CD4-positive, alpha-beta T cell (primary cell): ENCODE measurements at regions not wholly inside any gene's neighbourhood (a gene's known extent, or its start where the extent isn't known, plus 50 kb on each side); places are given as distances from the start of the nearest gene placed in this dataset.

Experiments
- ATAC-seq: fragments of 200-7000 bp; cut with Tn5 transposase; one replicate; pipeline ENCODE4 v1.10.0; 2022; ENCODE audit warnings: mild to moderate bottlenecking; ENCODE audit not compliant: poor library complexity
- CTCF ChIA-PET: fragments of 350-600 bp; sonication (Branson Sonifier 250); formaldehyde crosslinking; loops from one replicate; lab custom pipeline; 2021; ENCODE audit warnings: antibody characterized with exemption, inconsistent platforms; lab: Charles Lee
- POLR2A ChIA-PET: fragments of 350-600 bp; sonication (Branson Sonifier 250); formaldehyde crosslinking; loops from one replicate; lab custom pipeline; 2021; ENCODE audit warnings: antibody characterized with exemption, inconsistent platforms; lab: Charles Lee
- DNase-seq, 14 experiments: peaks; one replicate each; pipeline ENCODE4 v3.0.0-alpha.2; 2013 to 2020; ENCODE audit warnings: mixed read lengths in 2 of 14
- H3K27ac ChIP-seq, 2 donors: one replicate each; pipeline versions ENCODE4 v1.5.1 to v1.7.0; 2013; ENCODE audit warnings: low read length in 2 of 2, low read depth in 1 of 2, mild to moderate bottlenecking in 1 of 2
- H3K27me3 ChIP-seq, 2 experiments: 1 replicate in 1 of 2; 2 replicates in 1 of 2; pipeline versions ENCODE4 v1.6.1 to v1.7.0; 2013; ENCODE audit warnings: low read length in 2 of 2, control low read depth in 1 of 2, mild to moderate bottlenecking in 1 of 2, moderate library complexity in 1 of 2; ENCODE audit not compliant: insufficient read depth in 2 of 2, control insufficient read depth in 1 of 2
- H3K36me3 ChIP-seq: one replicate; pipeline ENCODE4 v1.6.1; 2013; ENCODE audit warnings: low read length, control low read depth; ENCODE audit not compliant: insufficient read depth
- H3K4me1 ChIP-seq: one replicate; pipeline ENCODE4 v1.6.1; 2013; ENCODE audit warnings: low read length, control low read depth; ENCODE audit not compliant: insufficient read depth
- H3K4me3 ChIP-seq: one replicate; pipeline ENCODE4 v1.5.1; 2013; ENCODE audit warnings: mild to moderate bottlenecking, low read length, moderate library complexity
- H3K9me3 ChIP-seq, 2 experiments: 1 replicate in 1 of 2; 2 replicates in 1 of 2; pipeline versions ENCODE4 v1.6.1 to v1.7.0; 2013; ENCODE audit warnings: low read length in 2 of 2, mild to moderate bottlenecking in 2 of 2, control low read depth in 1 of 2, moderate library complexity in 1 of 2; ENCODE audit not compliant: control insufficient read depth in 1 of 2, insufficient read depth in 1 of 2
- H3K27ac Mint-ChIP-seq: one replicate; pipeline ENCODE4 v1.8.0; 2020; ENCODE audit warnings: mixed read lengths
- H3K27me3 Mint-ChIP-seq: one replicate; pipeline ENCODE4 v1.8.0; 2021; ENCODE audit warnings: mixed read lengths
- H3K36me3 Mint-ChIP-seq: one replicate; pipeline ENCODE4 v1.8.0; 2021; ENCODE audit warnings: low read depth, mixed read lengths
- H3K4me1 Mint-ChIP-seq: one replicate; pipeline ENCODE4 v1.8.0; 2021; ENCODE audit warnings: low read depth, mixed read lengths
- H3K4me3 Mint-ChIP-seq: one replicate; pipeline ENCODE4 v1.8.0; 2020; ENCODE audit warnings: mild to moderate bottlenecking, mixed read lengths
- H3K9me3 Mint-ChIP-seq: one replicate; pipeline ENCODE4 v1.8.0; 2020; ENCODE audit warnings: mixed read lengths
- CTCF ChIP-seq: fragments of 200-600 bp; IDR thresholded peaks from one replicate; pipeline ENCODE4 v1.8.0; 2022; ENCODE audit warnings: antibody characterized with exemption, mild to moderate bottlenecking
- intact Hi-C, 2 experiments: fragments of 100-400 bp; cut with DNase I in 1 of 2; cut with micrococcal nuclease in 1 of 2; formaldehyde crosslinking; loops; one replicate each; pipeline versions ENCODE4 v1.15.1 to v1.9.0; 2023 to 2025; cut with DNase I, micrococcal nuclease

GRCh38 chr19:28327905-28328304 lies 885.0 kb downstream of the UQCRFS1 start:
- intact Hi-C loops = loop anchor here in 1 of 2 experiments (5.0 kb wide), 1 partner anchor 361 kb away; no protein-coding TSS in a partner anchor
- Histone ChIP-seq H3K4me3 (no peak overlapping the region), H3K27me3 (no peaks in the 10 kb centered on the region), H3K27ac (no peak overlapping the region), H3K9me3 (peaks cover 0 to 16% of the 10 kb centered on the region in 2 experiments), H3K36me3 (no peaks in the 10 kb centered on the region), H3K4me1 (no peaks in the 10 kb centered on the region)
- Mint-ChIP-seq H3K27ac (no peak overlapping the region), H3K9me3 (peaks cover 2% of the 10 kb centered on the region), H3K27me3 (no peaks in the 10 kb centered on the region), H3K4me3 (no peak overlapping the region), H3K4me1 (no peaks in the 10 kb centered on the region), H3K36me3 (no peaks in the 10 kb centered on the region)
- ChIA-PET POLR2A (no interaction called here), CTCF (no interaction called here)
- TF ChIP-seq CTCF = no peak
- no peak for ATAC-seq
- no peak for DNase-seq

- no peak for TF ChIP-seq CTCF
- Histone ChIP-seq H3K27me3 (no peaks in the 10 kb centered on the region), H3K27ac (no peak overlapping the region), H3K4me3 (no peak overlapping the region), H3K4me1 (no peaks in the 10 kb centered on the region), H3K9me3 (peaks cover 0 to 10% of the 10 kb centered on the region in 2 experiments), H3K36me3 (no peaks in the 10 kb centered on the region)
- CTCF ChIA-PET = no interaction called here
- H3K27ac Mint-ChIP-seq = no peak overlapping the region
- intact Hi-C loops = loop anchor here in 1 of 2 experiments (5.0 kb wide), 1 partner anchor 359 kb away; no protein-coding TSS in a partner anchor
- DNase-seq (no peak), ATAC-seq (no peak)
- no peaks in the 10 kb centered on the region for H3K27me3 Mint-ChIP-seq
- no peaks in the 10 kb centered on the region for H3K4me1 Mint-ChIP-seq
- no peak overlapping the region for H3K4me3 Mint-ChIP-seq
- peaks cover 2% of the 10 kb centered on the region for H3K9me3 Mint-ChIP-seq
- POLR2A ChIA-PET = no interaction called here
- no peaks in the 10 kb centered on the region for H3K36me3 Mint-ChIP-seq
Measured at GRCh38 chr19:28326746-28327145, 886.2 kb downstream of the UQCRFS1 start.

DNA sequence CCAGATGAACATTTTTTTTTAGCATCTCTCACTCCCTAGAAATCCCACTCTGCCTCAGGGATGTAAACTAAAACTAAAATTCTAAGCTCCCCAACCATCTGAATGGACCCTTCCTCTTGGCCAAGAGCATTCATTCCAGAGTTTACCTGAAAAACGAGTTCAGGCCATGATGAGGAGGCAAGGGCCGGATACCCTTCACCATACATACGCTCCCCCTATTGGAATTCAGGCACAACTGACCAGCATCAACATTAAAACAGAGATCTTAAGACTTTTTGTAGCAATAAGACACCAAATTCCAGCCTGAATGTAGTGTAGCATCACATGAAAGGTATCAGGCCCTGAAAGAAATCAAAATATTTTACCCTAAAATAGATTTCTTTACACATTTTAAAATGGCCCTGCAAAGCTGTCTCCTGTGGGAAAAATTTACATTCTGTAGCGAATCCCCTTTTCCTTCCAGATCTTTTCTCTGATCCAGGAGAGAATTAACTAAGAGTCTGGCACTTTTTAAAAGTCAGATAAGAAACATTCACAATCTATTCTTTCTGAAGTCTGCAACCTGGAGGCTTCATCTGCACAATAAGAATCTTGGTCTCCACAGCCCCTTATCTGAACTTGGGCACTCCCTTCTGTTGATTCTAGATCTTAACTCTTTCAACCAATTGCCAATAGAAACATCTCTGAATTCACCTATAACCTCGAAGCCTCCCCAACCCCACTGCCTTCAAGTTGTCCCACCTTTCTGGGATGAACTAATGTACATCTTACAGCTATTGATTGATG lies 888.5 kb downstream of the UQCRFS1 start:
- H3K27me3 ChIP-seq = no peaks in the 10 kb centered on the region
- H3K36me3 Mint-ChIP-seq = no peaks in the 10 kb centered on the region
- no peak overlapping the region for H3K4me3 ChIP-seq
- peaks cover 0 to 4% of the 10 kb centered on the region in 2 experiments for H3K9me3 ChIP-seq
- no peaks in the 10 kb centered on the region for H3K27me3 Mint-ChIP-seq
- H3K36me3 ChIP-seq = no peaks in the 10 kb centered on the region
- no peaks in the 10 kb centered on the region for H3K9me3 Mint-ChIP-seq
- no peaks in the 10 kb centered on the region for H3K4me1 Mint-ChIP-seq
- intact Hi-C loops = loop anchor here in 1 of 2 experiments (5.0 kb wide), 1 partner anchor 357 kb away; no protein-coding TSS in a partner anchor
- H3K4me1 ChIP-seq = no peaks in the 10 kb centered on the region
- H3K4me3 Mint-ChIP-seq = no peak overlapping the region
- CTCF ChIA-PET = no interaction called here
- POLR2A ChIA-PET = no interaction called here
- DNase-seq (no peak), ATAC-seq (no peak)
- H3K27ac Mint-ChIP-seq = no peak overlapping the region
- no peak for TF ChIP-seq CTCF
- H3K27ac ChIP-seq = no peak overlapping the region
